HEK293 (cell line): ENCODE measurements at regions not wholly inside any gene's neighbourhood (a gene's known extent, or its start where the extent isn't known, plus 50 kb on each side); places are given as distances from the start of the nearest gene placed in this dataset.
A peak's percentile ranks its signal among the peaks of the same experiment; 100 is the strongest.

ENCODE experiments used
- CTCF ChIA-PET: fragments of 350-600 bp; formaldehyde crosslinking; extraction: SDS; loops from one replicate; lab custom pipeline; 2021; ENCODE audit warnings: antibody characterized with exemption; lab: Yijun Ruan, JAX
- POLR2A ChIA-PET: fragments of 300-600 bp; formaldehyde crosslinking; extraction: SDS; loops from one replicate; lab custom pipeline; 2020; ENCODE audit warnings: antibody characterized with exemption, inconsistent platforms; lab: Yijun Ruan, JAX
- H3K27ac ChIP-seq: fragments of 200-500 bp; sonication (Bioruptor generic); 2 replicates; pipeline ENCODE4 v1.5.1; 2014; ENCODE audit warnings: low read depth, low read length, control low read depth, inconsistent platforms; ENCODE audit errors: extremely low read depth
- H3K36me3 ChIP-seq, 2 experiments: fragments of 200-500 bp in 1 of 2; sonication (Bioruptor generic) in 1 of 2; 1 replicate in 1 of 2; 2 replicates in 1 of 2; pipeline ENCODE4 v1.5.1; 2014 to 2017; ENCODE audit warnings: inconsistent platforms in 2 of 2, low read length in 2 of 2; ENCODE audit not compliant: control insufficient read depth in 2 of 2, insufficient read depth in 1 of 2
- H3K4me1 ChIP-seq: fragments of 200-500 bp; sonication (Bioruptor generic); 2 replicates; pipeline ENCODE4 v1.5.1; 2014; ENCODE audit warnings: mild to moderate bottlenecking, low read length, inconsistent platforms; ENCODE audit not compliant: control insufficient read depth, insufficient read depth
- H3K4me3 ChIP-seq: 2 replicates; pipeline ENCODE4 v1.5.1; 2011; ENCODE audit warnings: low read depth, mild to moderate bottlenecking, control low read depth, low read length, moderate library complexity
- H3K9me3 ChIP-seq: fragments of 200-500 bp; sonication (Bioruptor generic); 2 replicates; pipeline ENCODE4 v1.5.1; 2014; ENCODE audit warnings: low read depth, low read length, inconsistent platforms; ENCODE audit not compliant: control insufficient read depth, insufficient read depth
- INSM2 ChIP-seq: fragments of 450-650 bp; formaldehyde crosslinking; IDR thresholded peaks from 2 replicates; pipeline ENCODE4 v1.5.1; 2016; ENCODE audit warnings: missing biosample characterization, missing genetic modification characterization
- ZBTB1 ChIP-seq: fragments of 450-650 bp; formaldehyde crosslinking; IDR thresholded peaks from 2 replicates; pipeline ENCODE4 v1.5.1; 2016; ENCODE audit warnings: missing biosample characterization, missing genetic modification characterization
- ZBTB7A ChIP-seq: fragments of 450-650 bp; formaldehyde crosslinking; IDR thresholded peaks from 2 replicates; pipeline ENCODE4 v1.5.1; 2016; ENCODE audit warnings: low read depth, missing biosample characterization, missing genetic modification characterization
- ZNF10 ChIP-seq: fragments of 450-650 bp; formaldehyde crosslinking; IDR thresholded peaks from 2 replicates; pipeline ENCODE4 v1.5.1; 2017; ENCODE audit warnings: missing biosample characterization, missing genetic modification characterization
- ZNF112 ChIP-seq: fragments of 450-650 bp; formaldehyde crosslinking; IDR thresholded peaks from 2 replicates; pipeline ENCODE4 v1.5.0; 2017; ENCODE audit warnings: missing biosample characterization, missing genetic modification characterization
- ZNF121 ChIP-seq: fragments of 450-650 bp; formaldehyde crosslinking; IDR thresholded peaks from 2 replicates; pipeline ENCODE4 v1.5.1; 2016; ENCODE audit warnings: missing biosample characterization, missing genetic modification characterization
- ZNF335 ChIP-seq: fragments of 450-650 bp; formaldehyde crosslinking; conservative IDR thresholded peaks from 2 replicates; pipeline ENCODE4 v1.5.1; 2016; ENCODE audit warnings: missing biosample characterization, missing genetic modification characterization
- ZNF37A ChIP-seq: fragments of 450-650 bp; IDR thresholded peaks from 2 replicates; pipeline ENCODE4 v1.5.1; 2018; ENCODE audit warnings: missing biosample characterization, missing genetic modification characterization
- ZNF473 ChIP-seq: fragments of 450-650 bp; formaldehyde crosslinking; IDR thresholded peaks from 2 replicates; pipeline ENCODE4 v1.5.1; 2017; ENCODE audit warnings: missing biosample characterization, missing genetic modification characterization
- ZNF488 ChIP-seq: fragments of 450-650 bp; formaldehyde crosslinking; IDR thresholded peaks from 2 replicates; pipeline ENCODE4 v1.5.1; 2016; ENCODE audit warnings: missing biosample characterization, missing genetic modification characterization
- ZNF571 ChIP-seq: fragments of 450-650 bp; formaldehyde crosslinking; IDR thresholded peaks from 2 replicates; pipeline ENCODE4 v1.5.0; 2017; ENCODE audit warnings: missing biosample characterization, missing genetic modification characterization
- ZNF580 ChIP-seq: fragments of 450-650 bp; formaldehyde crosslinking; IDR thresholded peaks from 2 replicates; pipeline ENCODE4 v1.5.1; 2016; ENCODE audit warnings: missing biosample characterization, missing genetic modification characterization
- ZNF596 ChIP-seq: fragments of 450-650 bp; IDR thresholded peaks from 2 replicates; pipeline ENCODE4 v1.5.0; 2018; ENCODE audit warnings: missing biosample characterization, mild to moderate bottlenecking, missing genetic modification characterization, moderate library complexity
- ZNF610 ChIP-seq: fragments of 450-650 bp; formaldehyde crosslinking; IDR thresholded peaks from 2 replicates; pipeline ENCODE4 v1.5.1; 2016; ENCODE audit warnings: missing biosample characterization, missing genetic modification characterization, borderline replicate concordance
- ZNF768 ChIP-seq: fragments of 450-650 bp; formaldehyde crosslinking; IDR thresholded peaks from 2 replicates; pipeline ENCODE4 v1.5.1; 2018; ENCODE audit warnings: missing biosample characterization, mild to moderate bottlenecking, missing genetic modification characterization
- ZNF777 ChIP-seq: fragments of 450-650 bp; formaldehyde crosslinking; IDR thresholded peaks from 2 replicates; pipeline ENCODE4 v1.5.1; 2017; ENCODE audit warnings: missing biosample characterization, missing genetic modification characterization, borderline replicate concordance
- ZNF785 ChIP-seq: fragments of 450-650 bp; formaldehyde crosslinking; IDR thresholded peaks from 2 replicates; pipeline ENCODE4 v1.5.1; 2016; ENCODE audit warnings: missing biosample characterization, missing genetic modification characterization
- ZXDB ChIP-seq: fragments of 450-650 bp; formaldehyde crosslinking; IDR thresholded peaks from 2 replicates; pipeline ENCODE4 v1.5.1; 2016; ENCODE audit warnings: missing biosample characterization, missing genetic modification characterization

GRCh38 chr11:70867281-70868047 lies 384.9 kb downstream of the SHANK2 start:
- Histone ChIP-seq H3K4me3 (no peak overlapping the region), H3K4me1 (no peaks in the 10 kb centered on the region), H3K27ac (no peak overlapping the region), H3K36me3 (no peaks in the 10 kb centered on the region), H3K9me3 (no peaks in the 10 kb centered on the region)
- ChIA-PET CTCF (interaction anchor here (0.6 kb wide), 1 partner anchor 1682 kb away, joined by 3 read pairs; no protein-coding TSS in a partner anchor), POLR2A (no interaction called here)
- no peak for TF ChIP-seq ZNF596 (tag by site-specific recombination)

GRCh38 chr11:70868341-70868885 lies 384.0 kb downstream of the SHANK2 start:
- ChIA-PET CTCF (no interaction called here), POLR2A (no interaction called here)
- TF ChIP-seq ZNF768 (tag by site-specific recombination) (0 out of 2 replicates have a peak, but pooled peaks have one; percentile 37), ZNF10 (tag by site-specific recombination) (no peak)
- Histone ChIP-seq H3K4me3 (no peak overlapping the region), H3K4me1 (no peaks in the 10 kb centered on the region), H3K27ac (no peak overlapping the region), H3K9me3 (no peaks in the 10 kb centered on the region), H3K36me3 (no peaks in the 10 kb centered on the region)

GRCh38 chr11:70869054-70869453 lies 383.3 kb downstream of the SHANK2 start:
- ChIA-PET POLR2A (no interaction called here), CTCF (no interaction called here)
- Histone ChIP-seq H3K4me3 (no peak overlapping the region), H3K27ac (no peak overlapping the region), H3K36me3 (no peaks in the 10 kb centered on the region), H3K4me1 (no peaks in the 10 kb centered on the region), H3K9me3 (no peaks in the 10 kb centered on the region)
- TF ChIP-seq ZNF473 (tag by site-specific recombination) (no peak), ZNF580 (tag by site-specific recombination) (no peak), ZNF112 (no peak), ZNF488 (no peak), ZNF785 (no peak), ZNF121 (tag by site-specific recombination) (no peak), INSM2 (no peak), ZXDB (tag by site-specific recombination) (no peak), ZNF571 (no peak), ZNF777 (no peak), ZBTB1 (tag by site-specific recombination) (no peak), ZBTB7A (tag by site-specific recombination) (no peak), ZNF37A (tag by site-specific recombination) (no peak), ZNF610 (tag by site-specific recombination) (no peak), ZNF335 (tag by site-specific recombination) (no peak)
